C4-2B (cell line): ENCODE measurements at regions not wholly inside any gene's neighbourhood (a gene's known extent, or its start where the extent isn't known, plus 50 kb on each side); places are given as distances from the start of the nearest gene placed in this dataset.
"Not testable (repeated sequence)": the region's sequence is repeated elsewhere in the genome, so short reads cannot be mapped to it uniquely, and the experiment has no call there.

Experiments
- H3K27ac ChIP-seq: fragments of 450-650 bp; 2 replicates; pipeline ENCODE4 v1.5.1; 2017
- CTCF ChIP-seq: fragments of 450-650 bp; conservative IDR thresholded peaks from 2 replicates; pipeline ENCODE4 v1.5.1; 2017; ENCODE audit warnings: mild to moderate bottlenecking
- ZFX ChIP-seq: fragments of 450-650 bp; IDR thresholded peaks from 2 replicates; pipeline ENCODE4 v1.6.1; 2017

GRCh38 chr13:88014527-88014926 lies 343.4 kb downstream of the SLITRK5 start:
- H3K27ac ChIP-seq = no peak overlapping the region
- TF ChIP-seq ZFX = no peak
- no peak for TF ChIP-seq CTCF

- no peak overlapping the region for H3K27ac ChIP-seq
- TF ChIP-seq CTCF (no peak), ZFX (no peak)
Measured at GRCh38 chr13:88022431-88023208, 351.4 kb downstream of the SLITRK5 start.

GRCh38 chr13:88026241-88026640 lies 355.1 kb downstream of the SLITRK5 start:
- TF ChIP-seq CTCF (no peak), ZFX (no peak)
- no peak overlapping the region for H3K27ac ChIP-seq

GRCh38 chr13:88031980-88032559 lies 360.9 kb downstream of the SLITRK5 start:
- no peak overlapping the region for H3K27ac ChIP-seq
- TF ChIP-seq ZFX (no peak), CTCF (no peak)

GRCh38 chr13:88036205-88036604 lies 365.0 kb downstream of the SLITRK5 start:
- not testable (repeated sequence) for H3K27ac ChIP-seq

- no peak for TF ChIP-seq ZFX
- no peak for TF ChIP-seq CTCF
- H3K27ac ChIP-seq = no peak overlapping the region
Measured at GRCh38 chr13:88042489-88042888, 371.3 kb downstream of the SLITRK5 start.

GRCh38 chr13:88051746-88052482 lies 380.7 kb downstream of the SLITRK5 start:
- H3K27ac ChIP-seq = no peak overlapping the region
- no peak for TF ChIP-seq CTCF
- TF ChIP-seq ZFX = no peak
